GM13977 (cell line): ENCODE measurements at regions not wholly inside any gene's neighbourhood (a gene's known extent, or its start where the extent isn't known, plus 50 kb on each side); places are given as distances from the start of the nearest gene placed in this dataset.

Experiments
- DNase-seq: peaks from one replicate; pipeline ENCODE4 v3.0.0; 2012; ENCODE audit warnings: low spot score
- in situ Hi-C: fragments of 300-500 bp; cut with MboI; formaldehyde crosslinking; loops from one replicate; pipeline ENCODE4 v1.12.0; 2022; ENCODE audit warnings: low sequenced_read_pairs, low pct_unique_long_range_greater_than_20kb, mixed read lengths, inconsistent platforms; ENCODE audit not compliant: unreplicated experiment
- TF ChIP-seq, protein P1 (sequence below): IDR thresholded peaks from 2 replicates; pipeline ENCODE4 v1.5.1; 2012; ENCODE audit warnings: mild to moderate bottlenecking, control low read depth; ENCODE audit not compliant: insufficient read depth; ENCODE audit errors: extremely low read depth, missing control alignments

DNA sequence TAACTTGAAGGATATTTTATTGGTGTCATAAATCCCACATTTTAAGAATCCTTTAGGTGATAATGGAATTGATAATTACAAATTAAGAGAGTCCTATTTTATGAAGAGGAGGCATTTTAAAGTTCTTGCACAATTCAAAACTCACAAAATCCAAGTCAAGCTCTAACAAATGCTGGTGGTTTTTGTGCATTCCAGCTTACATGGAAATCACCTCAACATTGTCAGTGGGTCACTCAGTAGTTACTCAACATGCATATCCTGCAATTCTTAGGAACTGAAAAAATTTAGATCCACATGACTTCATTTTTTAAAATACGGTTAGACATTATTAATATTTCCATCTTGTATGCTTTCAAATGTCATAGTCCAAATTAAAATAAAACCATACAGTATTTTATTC, 487.2 kb downstream of the CNTN3 start:
- in situ Hi-C loops: no loop called here
- DNase-seq: no peak
- TF ChIP-seq, protein P1, sequence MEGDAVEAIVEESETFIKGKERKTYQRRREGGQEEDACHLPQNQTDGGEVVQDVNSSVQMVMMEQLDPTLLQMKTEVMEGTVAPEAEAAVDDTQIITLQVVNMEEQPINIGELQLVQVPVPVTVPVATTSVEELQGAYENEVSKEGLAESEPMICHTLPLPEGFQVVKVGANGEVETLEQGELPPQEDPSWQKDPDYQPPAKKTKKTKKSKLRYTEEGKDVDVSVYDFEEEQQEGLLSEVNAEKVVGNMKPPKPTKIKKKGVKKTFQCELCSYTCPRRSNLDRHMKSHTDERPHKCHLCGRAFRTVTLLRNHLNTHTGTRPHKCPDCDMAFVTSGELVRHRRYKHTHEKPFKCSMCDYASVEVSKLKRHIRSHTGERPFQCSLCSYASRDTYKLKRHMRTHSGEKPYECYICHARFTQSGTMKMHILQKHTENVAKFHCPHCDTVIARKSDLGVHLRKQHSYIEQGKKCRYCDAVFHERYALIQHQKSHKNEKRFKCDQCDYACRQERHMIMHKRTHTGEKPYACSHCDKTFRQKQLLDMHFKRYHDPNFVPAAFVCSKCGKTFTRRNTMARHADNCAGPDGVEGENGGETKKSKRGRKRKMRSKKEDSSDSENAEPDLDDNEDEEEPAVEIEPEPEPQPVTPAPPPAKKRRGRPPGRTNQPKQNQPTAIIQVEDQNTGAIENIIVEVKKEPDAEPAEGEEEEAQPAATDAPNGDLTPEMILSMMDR: no peak

DNA sequence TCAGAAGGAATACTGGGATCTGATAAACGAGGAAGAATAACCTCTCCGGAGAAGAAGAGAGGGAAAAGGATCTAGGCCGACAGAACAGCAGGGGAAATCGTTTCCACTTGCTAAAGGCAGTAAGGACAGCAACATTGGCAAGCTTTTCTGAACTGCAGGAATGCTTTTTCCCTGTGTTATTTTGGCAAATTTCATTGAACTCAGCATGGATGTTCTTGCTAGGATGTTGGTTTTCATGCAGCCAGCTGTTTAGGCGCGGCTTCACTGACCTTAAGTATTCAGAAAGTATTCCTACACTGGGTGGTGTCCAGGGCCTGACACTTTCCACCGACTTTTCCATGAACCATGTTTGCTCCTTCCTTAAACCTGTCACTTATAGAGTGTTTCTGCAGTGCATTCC, 489.7 kb downstream of the CNTN3 start:
- TF ChIP-seq, protein P1: no peak
- in situ Hi-C loops: no loop called here
- no peak for DNase-seq

DNA sequence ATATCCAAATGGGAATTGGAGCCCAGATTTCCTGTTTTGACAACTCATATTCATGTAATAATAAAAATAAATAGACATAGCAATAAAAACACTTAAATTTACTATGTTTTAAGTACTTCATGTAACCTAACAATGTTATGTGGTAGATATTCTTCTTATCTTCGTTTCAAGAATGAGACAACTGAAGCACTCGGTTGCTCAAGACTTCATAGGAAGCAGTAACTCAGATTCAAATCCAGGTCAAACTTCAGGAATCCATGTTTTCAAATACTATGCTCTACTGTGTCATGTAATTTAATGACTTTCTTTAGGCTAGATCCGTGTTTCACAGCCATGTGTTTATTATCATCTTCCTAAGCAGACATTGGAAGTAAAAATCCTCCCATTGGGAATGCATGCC, 492.2 kb downstream of the CNTN3 start:
- in situ Hi-C loops: no loop called here
- TF ChIP-seq, protein P1: no peak
- no peak for DNase-seq

DNA sequence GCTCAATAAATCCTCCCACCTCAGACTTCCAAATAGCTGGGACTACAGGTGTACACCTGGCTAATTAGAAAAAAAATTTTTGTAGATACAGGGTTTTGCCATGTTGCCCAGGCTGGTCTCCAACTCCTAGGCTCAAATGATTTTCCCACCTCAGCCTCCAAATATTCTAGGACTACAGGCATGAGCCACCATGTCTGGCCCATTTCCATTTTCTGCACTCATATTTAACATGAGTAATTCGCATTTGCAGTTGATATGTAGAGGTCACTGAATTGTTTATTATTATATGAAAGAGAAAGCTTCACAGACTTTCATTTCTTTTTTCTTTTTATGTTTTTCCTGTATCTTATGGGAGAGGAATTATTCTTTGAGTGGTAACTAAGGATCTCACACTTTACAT, 492.7 kb downstream of the CNTN3 start:
- TF ChIP-seq, protein P1: no peak
- in situ Hi-C loops: no loop called here
- DNase-seq: no peak

GRCh38 chr3:74119221-74119620, 494.5 kb upstream of the PDZRN3 start:
- in situ Hi-C loops: no loop called here
- TF ChIP-seq, protein P1: no peak

GRCh38 chr3:74115906-74116305, 491.2 kb upstream of the PDZRN3 start:
- in situ Hi-C loops: no loop called here
- no peak for DNase-seq
- TF ChIP-seq, protein P1: no peak

More at GRCh38 chr3:74119221-74119620, 494.5 kb upstream of the PDZRN3 start:
- no peak for DNase-seq

DNA sequence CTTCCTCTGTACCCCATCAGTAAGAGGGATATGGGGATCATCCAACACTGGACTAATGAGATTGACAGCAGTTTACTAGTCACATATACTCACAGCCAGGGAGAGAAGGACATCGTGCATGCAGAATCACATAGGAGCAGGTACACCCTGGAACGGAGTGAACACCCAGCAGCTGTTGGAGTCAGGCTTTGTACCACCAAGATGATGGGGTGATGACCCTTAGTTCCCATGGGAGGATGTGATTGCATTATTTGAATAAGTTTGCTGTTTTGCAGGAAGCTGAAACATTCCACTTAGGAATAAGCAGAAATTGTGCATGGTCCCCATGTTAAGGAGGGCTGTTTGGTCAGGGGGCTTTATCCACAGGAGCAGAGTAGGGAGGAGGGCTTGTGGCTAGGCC, 482.7 kb upstream of the PDZRN3 start:
- no peak for DNase-seq
- in situ Hi-C loops: no loop called here
- TF ChIP-seq, protein P1: no peak
